HUDEP-2 (cell line): ENCODE measurements at regions not wholly inside any gene's neighbourhood (a gene's known extent, or its start where the extent isn't known, plus 50 kb on each side); places are given as distances from the start of the nearest gene placed in this dataset.
"Not testable (repeated sequence)": the region's sequence is repeated elsewhere in the genome, so short reads cannot be mapped to it uniquely, and the experiment has no call there.

ENCODE experiments used
- DNase-seq, 76 experiments: peaks; one replicate each; lab custom pipeline; 2025; ENCODE audit not compliant: unreplicated experiment in 76 of 76; lab: John Stamatoyannopoulos, UW

GRCh38 chr19:56894626-56895025, 54.1 kb upstream of the PEG3 start:
- no peak for DNase-seq

- no peak for DNase-seq
Measured at GRCh38 chr19:56896095-56896494, 55.6 kb upstream of the PEG3 start.

GRCh38 chr19:56899943-56900342, 59.4 kb upstream of the PEG3 start:
- DNase-seq, result no peak

DNA sequence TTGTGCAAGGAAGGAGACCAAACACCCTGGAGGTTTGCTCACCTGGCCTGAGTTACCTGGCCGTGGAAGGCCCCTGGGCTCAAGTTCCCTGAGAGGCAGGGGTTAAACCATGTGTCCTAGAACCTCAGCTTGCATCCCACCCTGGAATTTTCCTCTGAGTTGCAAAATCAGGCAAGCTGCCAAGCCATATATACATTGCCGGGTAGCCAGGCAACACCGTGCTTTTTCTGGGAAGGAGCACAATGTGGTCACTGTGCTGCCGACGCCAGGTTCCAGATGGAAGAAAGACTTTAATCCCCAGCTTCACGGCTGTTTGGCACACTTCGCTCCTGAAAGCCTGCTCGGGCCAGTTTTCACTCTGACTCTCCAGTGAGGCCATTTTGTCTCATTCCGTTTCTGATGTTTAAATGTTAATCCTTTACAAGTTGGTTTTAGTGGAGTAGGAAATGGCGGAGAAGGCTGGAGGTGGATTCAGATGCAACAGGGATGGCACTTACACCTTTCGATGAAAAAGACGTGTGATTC, 60.1 kb upstream of the PEG3 start:
- DNase-seq, result no peak

GRCh38 chr19:56905631-56906150, 65.2 kb upstream of the PEG3 start:
- no peak for DNase-seq

DNA sequence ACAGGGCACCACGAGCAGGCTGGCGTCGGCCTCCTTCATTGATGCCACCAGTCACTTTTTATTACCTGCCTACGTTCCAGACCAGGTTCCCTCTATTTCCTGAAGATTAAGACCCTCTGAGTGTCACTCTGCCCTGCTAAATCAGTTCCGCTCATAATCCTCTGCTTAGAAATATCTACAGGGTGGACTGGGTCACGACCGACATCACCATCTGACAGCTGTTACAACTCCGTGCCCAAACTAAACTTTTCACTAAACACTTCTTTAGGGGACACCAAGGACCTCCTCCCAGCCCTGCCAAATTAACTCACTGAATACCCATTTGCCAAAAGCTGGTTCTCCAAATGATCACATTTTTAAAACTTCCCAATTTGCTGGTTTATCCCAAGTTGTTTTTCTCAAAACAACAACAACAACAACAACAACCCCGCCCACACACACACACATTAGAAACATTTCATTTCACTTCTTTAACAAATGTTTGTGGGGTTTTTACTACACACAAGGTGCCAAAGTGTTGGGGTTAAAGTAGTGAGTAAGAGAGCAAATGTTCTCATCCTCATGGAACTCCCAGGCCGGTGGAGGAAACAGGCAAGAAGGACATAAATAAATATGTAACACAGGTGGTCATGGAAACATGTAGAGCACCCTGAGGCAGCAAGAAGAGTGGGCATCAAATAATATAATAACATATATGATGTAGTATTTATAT, 72.0 kb upstream of the PEG3 start:
- no peak for DNase-seq

DNA sequence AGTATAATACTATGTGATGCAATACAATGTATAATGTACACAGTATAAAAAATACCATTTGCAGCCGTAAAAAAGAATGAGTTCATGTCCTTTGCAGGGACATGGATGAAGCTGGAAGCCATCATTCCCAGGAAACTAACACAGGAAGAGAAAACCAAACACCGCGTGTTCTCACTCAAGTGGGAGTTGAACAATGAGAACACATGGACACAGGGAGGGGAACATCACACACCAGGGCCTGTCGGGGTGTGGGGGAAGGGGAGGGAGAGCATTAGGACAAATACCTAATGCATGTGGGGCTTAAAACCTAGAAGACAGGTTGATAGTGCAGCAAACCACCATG, 72.6 kb upstream of the PEG3 start:
- not testable (repeated sequence) for DNase-seq

DNA sequence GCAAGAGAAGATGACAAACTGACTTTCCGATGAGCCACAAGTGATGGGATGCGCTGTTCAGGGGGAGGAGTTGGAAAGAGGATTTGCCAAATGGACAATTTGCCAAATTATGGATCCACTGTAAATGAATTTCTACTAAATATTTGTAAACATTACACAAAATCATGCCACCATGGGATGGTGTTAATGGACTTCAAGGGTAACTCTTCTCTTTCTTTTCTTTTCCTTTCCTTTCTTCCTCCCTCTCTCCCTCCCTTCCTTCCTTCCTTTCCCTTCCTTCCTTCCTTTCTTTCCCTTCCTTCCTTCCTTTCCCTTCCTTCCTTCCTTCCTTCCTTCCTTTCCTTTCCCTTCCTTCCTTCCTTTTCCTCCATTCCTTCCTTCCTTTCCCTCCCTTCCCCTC, 76.0 kb upstream of the PEG3 start:
- no peak for DNase-seq

- no peak for DNase-seq
Measured at GRCh38 chr19:56917529-56917928, 77.0 kb upstream of the PEG3 start.

DNA sequence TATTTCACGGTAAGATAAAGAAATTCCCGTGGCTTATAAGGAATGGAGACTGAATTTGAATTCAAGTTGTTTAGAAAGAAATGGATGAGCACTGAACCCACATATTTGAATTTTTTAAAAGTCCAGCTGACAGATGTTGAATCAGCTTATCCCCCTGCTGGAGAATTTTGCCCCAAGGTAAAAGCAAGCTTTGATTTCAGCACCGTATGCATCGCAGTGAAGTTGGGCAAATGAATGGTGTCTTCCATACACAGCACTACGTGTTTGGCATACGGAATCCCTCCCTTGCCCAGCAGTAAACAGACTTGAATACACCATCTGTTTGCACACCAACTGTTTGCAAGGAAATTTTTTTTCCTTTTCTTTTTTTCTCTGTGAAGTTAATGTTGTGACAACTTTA, 77.5 kb upstream of the PEG3 start:
- DNase-seq, result no peak

DNA sequence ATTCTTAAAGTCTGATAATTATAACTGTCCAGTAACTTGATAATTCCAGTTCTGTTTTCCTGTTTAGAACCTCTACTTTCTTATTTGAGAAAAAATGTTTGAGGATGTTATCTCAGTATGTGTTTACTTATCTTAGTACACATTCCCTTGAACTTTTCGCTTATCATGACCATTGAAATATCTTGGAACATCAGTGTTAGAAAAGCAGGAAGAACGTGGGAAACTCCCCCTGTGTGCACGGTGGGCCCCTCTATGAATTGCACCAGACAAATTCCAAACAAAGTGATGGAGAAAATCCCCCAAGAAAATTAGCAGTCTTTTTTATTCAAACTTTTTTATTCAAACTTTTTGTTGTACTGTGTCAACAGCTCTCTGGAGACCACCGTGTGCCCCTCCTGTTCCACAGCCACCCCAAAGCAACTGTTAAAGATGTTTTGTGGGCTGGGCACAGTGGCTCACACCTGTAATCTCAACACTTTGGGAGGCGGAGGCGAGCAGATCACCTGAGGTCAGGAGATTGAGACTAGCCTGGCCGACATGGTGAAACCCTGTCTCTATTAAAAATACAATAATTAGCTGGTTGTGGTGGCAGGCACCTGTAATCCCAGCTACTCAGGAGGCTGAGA, 78.3 kb upstream of the PEG3 start:
- no peak for DNase-seq

- DNase-seq, result no peak
Measured at GRCh38 chr19:56919308-56919995, 78.9 kb upstream of the PEG3 start.

DNA sequence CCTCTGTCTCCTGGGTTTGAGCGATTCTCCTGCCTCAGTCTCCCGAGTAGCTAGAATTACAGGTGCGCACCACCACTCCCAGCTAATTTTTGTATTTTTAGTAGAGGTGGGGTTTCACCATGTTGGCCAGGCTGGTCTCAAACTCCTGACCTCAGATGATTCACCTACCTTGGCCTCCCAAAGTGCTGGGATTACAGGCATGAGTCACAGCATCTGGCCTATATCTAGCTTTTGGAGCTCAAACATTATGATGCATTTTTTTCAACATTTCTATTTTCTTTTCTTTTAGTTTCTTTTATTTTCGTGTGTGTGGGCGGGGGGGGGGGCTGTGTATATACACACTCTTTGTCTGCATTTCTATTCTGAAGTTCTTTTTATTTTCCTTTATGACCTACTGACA, 85.6 kb upstream of the PEG3 start:
- DNase-seq, result not testable (repeated sequence)

DNA sequence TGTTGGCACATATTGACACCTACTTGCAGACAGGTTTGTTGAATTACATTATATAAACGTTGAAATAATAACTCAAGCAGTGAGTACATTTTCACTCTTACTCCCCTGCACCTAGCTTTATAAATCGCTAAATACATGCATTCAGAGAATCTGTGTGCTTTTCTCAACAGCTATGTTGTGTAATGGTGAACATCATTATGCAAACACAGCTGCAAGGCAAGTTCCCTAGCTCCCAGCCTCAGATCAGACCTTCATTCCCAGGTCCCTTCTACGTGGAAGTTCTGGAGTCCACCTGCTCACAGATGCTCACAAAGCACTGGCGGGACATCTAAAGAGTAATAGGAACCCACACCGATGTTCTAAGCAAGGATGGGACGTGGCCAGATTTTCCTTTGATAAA, 86.8 kb upstream of the PEG3 start:
- no peak for DNase-seq

- DNase-seq, result no peak
Measured at GRCh38 chr19:56927791-56928207, 87.3 kb upstream of the PEG3 start.

GRCh38 chr19:56930647-56931535, 90.4 kb upstream of the PEG3 start:
- DNase-seq, result no peak

DNA sequence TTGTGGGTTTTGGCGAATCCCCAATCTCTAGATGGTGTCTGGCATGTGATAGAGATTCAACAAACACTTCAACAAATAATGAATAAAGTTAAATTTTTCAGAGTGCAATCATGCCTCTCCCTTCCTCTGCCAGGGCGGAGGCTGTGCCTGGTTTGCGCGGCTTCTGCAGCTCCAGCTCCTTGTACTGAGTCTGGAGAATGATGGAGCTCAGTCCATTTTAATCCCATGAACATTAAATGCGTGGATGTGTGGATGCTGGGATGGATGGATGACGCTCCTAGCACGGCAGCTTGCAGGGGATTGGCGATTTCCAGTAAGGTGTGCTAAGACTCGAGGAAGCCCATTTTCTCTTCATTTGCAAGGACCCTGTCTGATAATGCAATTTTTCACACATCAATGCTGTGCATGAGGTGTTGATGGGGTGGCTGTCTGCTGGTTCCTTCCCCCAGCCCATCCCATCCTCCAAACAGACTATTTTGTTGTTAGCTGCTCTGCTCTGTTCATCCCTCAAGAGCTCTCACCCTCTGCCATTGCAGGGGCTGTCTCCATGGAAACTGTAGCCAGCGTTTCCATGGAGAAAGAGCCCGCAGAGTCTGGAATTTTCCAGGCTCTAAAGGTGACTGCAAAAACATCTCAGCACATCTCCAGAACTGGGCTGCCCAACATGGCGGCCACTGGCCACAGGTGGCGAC, 92.6 kb upstream of the PEG3 start:
- no peak for DNase-seq

DNA sequence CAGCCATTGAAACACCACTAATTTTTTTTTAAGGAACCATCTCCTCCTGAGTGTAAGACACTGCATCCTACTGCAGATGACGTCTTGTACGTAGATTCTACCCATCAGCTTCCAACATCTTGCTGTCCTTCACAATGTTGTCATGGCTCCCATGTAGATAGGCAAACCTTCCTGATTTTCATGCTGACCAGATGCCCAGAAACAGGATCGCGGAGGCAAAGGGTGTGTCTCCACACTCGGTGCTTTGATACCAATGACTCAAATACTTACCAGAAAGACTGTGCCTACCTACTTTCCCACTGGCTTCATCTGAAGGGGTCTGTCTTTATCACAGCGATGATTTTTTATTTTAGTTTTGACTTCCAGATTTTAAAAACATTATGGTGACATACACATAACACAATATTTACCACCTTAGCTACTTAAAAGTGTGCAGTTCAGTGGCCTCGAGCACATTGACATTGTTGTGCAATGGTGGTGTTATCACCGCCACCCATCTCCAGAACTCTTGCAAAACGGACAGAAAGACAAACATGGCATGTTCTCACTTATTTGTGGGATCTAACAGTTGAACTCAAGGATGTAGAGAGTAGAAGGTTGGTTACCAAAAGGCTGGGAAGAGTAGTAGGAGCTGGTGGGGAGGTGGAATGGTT, 94.0 kb upstream of the PEG3 start:
- DNase-seq, result no peak

DNA sequence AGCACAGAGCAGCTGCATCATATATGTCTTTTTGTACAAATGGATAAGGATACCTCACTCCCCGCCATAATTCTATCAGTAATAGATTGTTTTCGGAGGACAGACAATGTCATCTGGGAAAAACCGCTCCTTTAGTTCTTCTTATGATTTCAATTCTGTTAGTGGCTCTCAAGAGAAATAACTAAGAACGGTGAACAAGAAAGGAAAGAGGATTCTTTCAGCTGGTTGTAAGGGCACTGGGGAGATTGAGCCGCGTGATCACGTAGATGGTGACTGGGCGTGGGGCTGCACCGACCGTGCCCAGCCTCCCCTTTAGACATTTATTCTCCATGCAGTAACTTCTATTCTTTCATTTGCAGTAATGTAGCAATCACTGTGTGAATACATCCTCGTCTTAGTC, 99.4 kb upstream of the PEG3 start:
- DNase-seq, result no peak

GRCh38 chr19:56942756-56943155, 102.2 kb upstream of the PEG3 start:
- no peak for DNase-seq
